Neural progenitor cell (in vitro differentiated cells): ENCODE measurements at regions not wholly inside any gene's neighbourhood (a gene's known extent, or its start where the extent isn't known, plus 50 kb on each side); places are given as distances from the start of the nearest gene placed in this dataset.
"Not testable (repeated sequence)": the region's sequence is repeated elsewhere in the genome, so short reads cannot be mapped to it uniquely, and the experiment has no call there.

Source experiments
- DNase-seq: peaks from one replicate; pipeline ENCODE4 v3.0.0-alpha.2; 2016; ENCODE audit warnings: low spot score
- H2AFZ ChIP-seq: fragments of 200-600 bp; sonication (generic); replicated peaks from 2 replicates; pipeline ENCODE4 v1.6.1; 2016; ENCODE audit warnings: antibody characterized with exemption
- H3F3A ChIP-seq: fragments of 200-600 bp; sonication (generic); 2 replicates; pipeline ENCODE4 v1.6.1; 2016; ENCODE audit warnings: antibody characterized with exemption, low read depth
- H3K27ac ChIP-seq: fragments of 200-600 bp; sonication (generic); 2 replicates; pipeline ENCODE4 v1.5.1; 2016; ENCODE audit warnings: mild to moderate bottlenecking
- H3K27me3 ChIP-seq: fragments of 200-600 bp; sonication (generic); 2 replicates; pipeline ENCODE4 v1.6.1; 2016; ENCODE audit warnings: mild to moderate bottlenecking, moderate library complexity
- H3K36me3 ChIP-seq: fragments of 200-600 bp; sonication (generic); 2 replicates; pipeline ENCODE4 v1.5.1; 2016
- H3K4me1 ChIP-seq: fragments of 200-600 bp; sonication (generic); 2 replicates; pipeline ENCODE4 v1.6.1; 2016; ENCODE audit warnings: mixed run types
- H3K4me2 ChIP-seq: fragments of 200-600 bp; sonication (generic); 2 replicates; pipeline ENCODE4 v1.6.1; 2016
- H3K4me3 ChIP-seq: fragments of 200-600 bp; sonication (generic); 2 replicates; pipeline ENCODE4 v1.5.1; 2016
- H3K79me2 ChIP-seq: fragments of 200-600 bp; sonication (generic); 2 replicates; pipeline ENCODE4 v1.6.1; 2016; ENCODE audit warnings: low read depth
- H3K9ac ChIP-seq: fragments of 200-600 bp; sonication (generic); 2 replicates; pipeline ENCODE4 v1.6.1; 2016
- H3K9me3 ChIP-seq: fragments of 200-600 bp; sonication (generic); 2 replicates; pipeline ENCODE4 v1.5.1; 2016; ENCODE audit warnings: low read depth
- H4K20me1 ChIP-seq: fragments of 200-600 bp; sonication (generic); 2 replicates; pipeline ENCODE4 v1.6.1; 2016; ENCODE audit warnings: low read depth
- H3K27ac Mint-ChIP-seq: 3 replicates; pipeline ENCODE4 v1.8.0; 2021; ENCODE audit warnings: mixed read lengths
- H3K27me3 Mint-ChIP-seq: 2 replicates; pipeline ENCODE4 v1.8.0; 2022; ENCODE audit warnings: low read depth, mild to moderate bottlenecking, inconsistent platforms, moderate library complexity, mixed read lengths; ENCODE audit not compliant: insufficient read depth
- H3K36me3 Mint-ChIP-seq: 3 replicates; pipeline ENCODE4 v1.8.0; 2021; ENCODE audit warnings: mixed read lengths
- H3K4me1 Mint-ChIP-seq: 3 replicates; pipeline ENCODE4 v1.8.0; 2021; ENCODE audit warnings: mixed read lengths
- H3K4me3 Mint-ChIP-seq: 3 replicates; pipeline ENCODE4 v1.8.0; 2021; ENCODE audit warnings: mild to moderate bottlenecking, moderate library complexity, mixed read lengths
- H3K9me3 Mint-ChIP-seq: 3 replicates; pipeline ENCODE4 v1.8.0; 2020; ENCODE audit warnings: mixed read lengths
- CTCF ChIP-seq: fragments of 200-600 bp; sonication (generic); IDR thresholded peaks from 2 replicates; pipeline ENCODE4 v1.5.1; 2017; ENCODE audit warnings: antibody characterized with exemption, mild to moderate bottlenecking
- EZH2 ChIP-seq: fragments of 200-600 bp; sonication (generic); IDR thresholded peaks from 2 replicates; pipeline ENCODE4 v1.6.1; 2017; ENCODE audit warnings: antibody characterized with exemption, mild to moderate bottlenecking, moderate library complexity
- EZH2phosphoT487 ChIP-seq: fragments of 200-600 bp; sonication (generic); IDR thresholded peaks from 2 replicates; pipeline ENCODE4 v1.6.1; 2017; ENCODE audit warnings: antibody characterized with exemption

DNA sequence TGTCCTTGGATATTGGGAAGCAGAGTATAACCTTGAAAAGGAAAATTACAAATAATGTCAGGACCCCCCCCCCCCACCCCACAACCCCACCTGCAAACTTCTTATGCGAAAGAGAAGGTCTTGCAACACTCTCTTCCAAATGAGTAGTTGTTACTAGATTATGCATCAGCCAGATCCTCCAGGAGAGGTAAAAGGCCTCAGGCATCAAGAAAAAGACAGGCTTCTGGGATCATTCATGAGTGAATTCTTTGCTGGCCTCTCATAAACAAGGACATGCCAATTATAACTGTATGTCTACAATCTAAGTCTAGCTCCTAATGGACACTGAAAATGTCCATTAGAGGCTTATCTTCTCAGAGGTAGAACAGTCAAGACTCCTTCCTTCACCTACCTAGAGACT, 1443.3 kb downstream of the RAPGEF2 start:
- Histone ChIP-seq H3K36me3 (no peaks in the 10 kb centered on the region), H4K20me1 (no peaks in the 10 kb centered on the region), H3K79me2 (no peaks in the 10 kb centered on the region), H3K27ac (no peak overlapping the region), H3K9ac (no peak overlapping the region), H3F3A (no peaks in the 10 kb centered on the region), H3K4me1 (no peaks in the 10 kb centered on the region), H3K4me3 (no peak overlapping the region), H3K4me2 (no peak overlapping the region), H3K9me3 (no peaks in the 10 kb centered on the region), H2AFZ (no peak overlapping the region), H3K27me3 (no peaks in the 10 kb centered on the region)
- H3K4me3 Mint-ChIP-seq: no peak overlapping the region
- no peaks in the 10 kb centered on the region for H3K27me3 Mint-ChIP-seq
- peaks cover 2% of the 10 kb centered on the region for H3K9me3 Mint-ChIP-seq
- TF ChIP-seq CTCF: no peak
- no peak for TF ChIP-seq EZH2phosphoT487
- no peak for TF ChIP-seq EZH2
- no peaks in the 10 kb centered on the region for H3K4me1 Mint-ChIP-seq
- H3K27ac Mint-ChIP-seq: no peak overlapping the region
- DNase-seq: no peak
- no peaks in the 10 kb centered on the region for H3K36me3 Mint-ChIP-seq

DNA sequence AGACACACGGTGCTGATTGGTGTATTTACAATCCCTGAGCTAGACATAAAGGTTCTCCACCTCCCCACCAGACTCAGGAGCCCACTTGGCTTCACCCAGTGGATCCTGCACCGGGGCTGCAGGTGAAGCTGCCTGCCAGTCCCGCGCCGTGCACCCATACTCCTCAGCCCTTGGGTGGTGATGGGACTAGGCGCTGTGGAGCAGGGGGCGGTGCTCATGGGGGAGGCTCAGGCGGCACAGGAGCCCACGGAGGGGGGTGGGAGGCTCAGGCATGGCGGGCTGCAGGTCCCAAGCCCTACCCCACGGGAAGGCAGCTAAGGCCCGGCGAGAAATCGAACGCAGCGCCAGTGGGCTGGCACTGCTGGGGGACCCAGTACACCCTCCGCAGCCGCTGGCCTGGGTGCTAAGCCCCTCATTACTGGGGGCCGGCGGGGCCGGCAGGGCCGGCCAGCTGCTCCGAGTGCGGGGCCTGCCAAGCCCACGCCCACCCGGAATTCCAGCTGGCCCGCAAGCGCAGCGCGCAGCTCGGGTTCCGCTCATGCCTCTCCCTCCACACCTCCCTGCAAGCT, 1447.2 kb downstream of the RAPGEF2 start:
- H3K9me3 Mint-ChIP-seq, H2AFZ ChIP-seq, H3K27ac Mint-ChIP-seq, H4K20me1 ChIP-seq, H3K36me3 ChIP-seq, H3K4me2 ChIP-seq, DNase-seq, H3K4me3 Mint-ChIP-seq, H3K4me1 ChIP-seq, H3K27me3 Mint-ChIP-seq, H3K79me2 ChIP-seq, H3K9ac ChIP-seq, H3K4me1 Mint-ChIP-seq, H3K27me3 ChIP-seq, H3K4me3 ChIP-seq, H3K27ac ChIP-seq, H3K9me3 ChIP-seq, H3F3A ChIP-seq, H3K36me3 Mint-ChIP-seq: not testable (repeated sequence)

DNA sequence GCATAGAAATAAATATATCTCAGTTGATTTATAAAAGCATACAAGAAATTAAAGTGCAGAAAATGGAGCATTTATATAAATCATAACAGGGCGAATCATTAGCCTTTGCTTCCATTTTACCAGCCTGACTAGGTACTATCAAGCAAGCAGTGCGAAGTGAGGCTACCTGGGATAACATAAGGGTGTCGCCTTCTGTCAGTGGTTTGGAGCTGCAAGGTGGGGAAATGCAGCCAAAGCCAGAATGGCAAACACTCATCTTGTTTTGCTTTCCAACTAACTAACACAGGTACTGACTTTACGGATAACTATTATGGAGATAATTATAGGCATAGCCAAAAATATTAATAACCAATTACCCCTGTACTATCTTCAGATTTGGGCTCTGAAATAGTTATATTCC, 1459.8 kb downstream of the RAPGEF2 start:
- Histone ChIP-seq H3K4me3 (no peak overlapping the region), H3K4me2 (no peak overlapping the region), H3K9me3 (no peaks in the 10 kb centered on the region), H3K27ac (no peak overlapping the region), H2AFZ (no peak overlapping the region), H3K27me3 (no peaks in the 10 kb centered on the region), H3K4me1 (no peaks in the 10 kb centered on the region), H3K36me3 (no peaks in the 10 kb centered on the region), H3K9ac (no peak overlapping the region), H3F3A (no peaks in the 10 kb centered on the region), H3K79me2 (no peaks in the 10 kb centered on the region), H4K20me1 (no peaks in the 10 kb centered on the region)
- no peak for DNase-seq
- H3K4me1 Mint-ChIP-seq: no peaks in the 10 kb centered on the region
- no peak overlapping the region for H3K4me3 Mint-ChIP-seq
- no peaks in the 10 kb centered on the region for H3K9me3 Mint-ChIP-seq
- TF ChIP-seq EZH2phosphoT487: no peak
- no peak for TF ChIP-seq EZH2
- TF ChIP-seq CTCF: no peak
- H3K27me3 Mint-ChIP-seq: no peaks in the 10 kb centered on the region
- H3K27ac Mint-ChIP-seq: no peak overlapping the region
- no peaks in the 10 kb centered on the region for H3K36me3 Mint-ChIP-seq

- Histone ChIP-seq H3K9me3 (no peaks in the 10 kb centered on the region), H3K79me2 (no peaks in the 10 kb centered on the region), H3K9ac (no peak overlapping the region), H3K4me3 (no peak overlapping the region), H3K4me1 (no peaks in the 10 kb centered on the region), H3K4me2 (no peak overlapping the region), H2AFZ (no peak overlapping the region), H3K36me3 (no peaks in the 10 kb centered on the region), H3K27me3 (no peaks in the 10 kb centered on the region), H4K20me1 (no peaks in the 10 kb centered on the region), H3K27ac (no peak overlapping the region), H3F3A (no peaks in the 10 kb centered on the region)
- Mint-ChIP-seq H3K9me3 (no peaks in the 10 kb centered on the region), H3K4me3 (no peak overlapping the region), H3K27me3 (no peaks in the 10 kb centered on the region), H3K4me1 (no peaks in the 10 kb centered on the region), H3K36me3 (no peaks in the 10 kb centered on the region), H3K27ac (no peak overlapping the region)
- TF ChIP-seq EZH2phosphoT487: no peak
- TF ChIP-seq CTCF: no peak
- TF ChIP-seq EZH2: no peak
- DNase-seq: no peak
These were observed 1460.8 kb downstream of the RAPGEF2 start for GRCh38 chr4:160563552-160564282.
